SU-DHL-6 (cell line): ENCODE measurements at regions not wholly inside any gene's neighbourhood (a gene's known extent, or its start where the extent isn't known, plus 50 kb on each side); places are given as distances from the start of the nearest gene placed in this dataset.

Experiments
- H2AFZ ChIP-seq: fragments of 200-600 bp; sonication (generic); 2 replicates; pipeline ENCODE4 v1.6.1; 2014; ENCODE audit warnings: low read depth, mild to moderate bottlenecking, moderate library complexity, mixed read lengths, antibody characterized with exemption, low read length; ENCODE audit not compliant: severe bottlenecking
- H3F3A ChIP-seq: fragments of 200-600 bp; shearing (Covaris generic); 2 replicates; pipeline ENCODE4 v1.6.0; 2016; ENCODE audit warnings: antibody characterized with exemption, mild to moderate bottlenecking; ENCODE audit not compliant: insufficient read depth
- H3K27ac ChIP-seq: fragments of 200-600 bp; sonication (generic); 2 replicates; pipeline ENCODE4 v1.5.1; 2016; ENCODE audit warnings: low read depth, mild to moderate bottlenecking, low read length, moderate library complexity, mixed read lengths
- H3K27me3 ChIP-seq: fragments of 200-600 bp; sonication (generic), shearing (Covaris generic); 2 replicates; pipeline ENCODE4 v1.6.0; 2014; ENCODE audit warnings: mild to moderate bottlenecking, low read length
- H3K36me3 ChIP-seq: fragments of 200-600 bp; sonication (generic); 2 replicates; pipeline ENCODE4 v1.6.1; 2014; ENCODE audit warnings: mild to moderate bottlenecking, low read length, mixed read lengths
- H3K4me2 ChIP-seq: fragments of 300-600, 200-600 bp; shearing (Covaris generic), sonication (generic); 2 replicates; pipeline ENCODE4 v1.6.0; 2014; ENCODE audit warnings: low read length, low read depth, mild to moderate bottlenecking; ENCODE audit not compliant: poor library complexity, severe bottlenecking
- H3K4me3 ChIP-seq: fragments of 200-600 bp; sonication (generic); 2 replicates; pipeline ENCODE4 v1.5.1; 2014; ENCODE audit warnings: antibody characterized with exemption, low read length, mild to moderate bottlenecking, mixed read lengths; ENCODE audit not compliant: insufficient read depth, poor library complexity, severe bottlenecking
- H3K79me2 ChIP-seq: fragments of 200-600 bp; sonication (generic); 2 replicates; pipeline ENCODE4 v1.6.1; 2014; ENCODE audit warnings: mild to moderate bottlenecking, low read length, moderate library complexity; ENCODE audit not compliant: insufficient read depth
- H3K9ac ChIP-seq: fragments of 200-600 bp; sonication (generic); 2 replicates; pipeline ENCODE4 v1.7.0; 2014; ENCODE audit warnings: mild to moderate bottlenecking, low read length
- H3K9me2 ChIP-seq: fragments of 200-600 bp; sonication (generic); replicated peaks from 2 replicates; pipeline ENCODE4 v1.6.1; 2014; ENCODE audit warnings: low read length; ENCODE audit not compliant: insufficient read depth
- H3K9me3 ChIP-seq: fragments of 200-600 bp; sonication (generic); 2 replicates; pipeline ENCODE4 v1.6.1; 2014; ENCODE audit warnings: low read length, mixed read lengths; ENCODE audit not compliant: insufficient read depth
- H4K20me1 ChIP-seq: fragments of 200-600 bp; sonication (generic); 2 replicates; pipeline ENCODE4 v1.6.1; 2014; ENCODE audit warnings: low read depth, mild to moderate bottlenecking, antibody characterized with exemption, low read length, moderate library complexity, mixed read lengths
- CTCF ChIP-seq: fragments of 200-600 bp; sonication (generic); IDR thresholded peaks from one replicate; pipeline ENCODE4 v1.5.1; 2017; ENCODE audit warnings: antibody characterized with exemption, mild to moderate bottlenecking, low read length, moderate library complexity; ENCODE audit not compliant: insufficient read depth, poor library complexity, severe bottlenecking
- EZH2phosphoT487 ChIP-seq: fragments of 200-600 bp; sonication (generic), shearing (Covaris generic); conservative IDR thresholded peaks from 2 replicates; pipeline ENCODE4 v1.6.1; 2018; ENCODE audit warnings: mild to moderate bottlenecking, antibody characterized with exemption, low read length, moderate library complexity, mixed read lengths

DNA sequence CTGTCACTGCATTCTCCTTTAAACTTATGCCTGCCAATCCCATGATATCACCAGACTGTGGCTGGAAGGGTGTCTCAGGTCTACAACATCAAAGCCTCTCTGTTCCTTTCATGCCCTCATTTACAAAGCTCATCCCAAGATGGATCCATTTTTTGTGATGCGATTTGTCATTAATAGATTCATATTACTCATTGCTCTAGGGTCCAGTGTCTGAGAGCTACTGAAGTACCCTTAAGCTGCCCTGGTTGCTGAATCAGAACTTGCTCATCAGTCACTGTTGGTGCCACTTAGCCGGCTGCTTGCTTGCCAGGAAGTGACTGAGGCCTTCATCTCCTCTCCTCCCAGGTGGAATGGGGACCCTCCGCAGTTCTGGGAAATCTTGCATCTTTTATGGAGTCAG, 395.5 kb upstream of the BOD1L1 start:
- TF ChIP-seq EZH2phosphoT487 = no peak
- TF ChIP-seq CTCF = no peak
- H3K27ac ChIP-seq = no peak overlapping the region
- no peaks in the 10 kb centered on the region for H3K36me3 ChIP-seq
- H3K9me3 ChIP-seq = no peaks in the 10 kb centered on the region
- H3K4me3 ChIP-seq = no peak overlapping the region
- H3F3A ChIP-seq = no peaks in the 10 kb centered on the region
- H3K9ac ChIP-seq = no peak overlapping the region
- no peak overlapping the region for H2AFZ ChIP-seq
- H4K20me1 ChIP-seq = no peaks in the 10 kb centered on the region
- H3K79me2 ChIP-seq = no peaks in the 10 kb centered on the region
- H3K9me2 ChIP-seq = 0 out of 2 replicates have a peak, but pooled peaks cover 4% of the 10 kb centered on the region
- H3K4me2 ChIP-seq = no peak overlapping the region
- no peaks in the 10 kb centered on the region for H3K27me3 ChIP-seq

DNA sequence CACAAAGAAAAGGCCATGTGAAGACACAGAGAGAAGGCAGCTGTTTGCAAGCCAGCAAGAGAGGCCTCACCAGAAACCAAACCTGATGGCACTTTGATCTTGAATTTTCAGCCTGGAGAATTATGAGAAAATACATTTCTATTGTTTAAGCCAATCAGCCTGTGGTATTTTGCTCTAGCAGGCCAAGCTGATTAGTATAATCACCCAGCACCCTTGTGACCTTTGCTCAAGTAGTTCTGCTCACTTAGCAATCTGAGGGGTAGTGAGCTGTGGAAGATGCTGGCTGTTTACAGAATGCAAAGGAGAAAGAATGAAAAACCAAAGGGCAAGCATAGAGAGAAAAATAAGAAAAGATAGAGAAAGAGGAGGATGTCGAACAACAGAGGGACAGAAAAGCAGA, 396.4 kb upstream of the BOD1L1 start:
- 0 out of 2 replicates have a peak, but pooled peaks cover 3% of the 10 kb centered on the region for H3K9me2 ChIP-seq
- H3K36me3 ChIP-seq = no peaks in the 10 kb centered on the region
- no peaks in the 10 kb centered on the region for H3K79me2 ChIP-seq
- H3K9me3 ChIP-seq = no peaks in the 10 kb centered on the region
- no peak overlapping the region for H2AFZ ChIP-seq
- H4K20me1 ChIP-seq = no peaks in the 10 kb centered on the region
- H3K9ac ChIP-seq = no peak overlapping the region
- H3K27me3 ChIP-seq = no peaks in the 10 kb centered on the region
- H3K4me2 ChIP-seq = no peak overlapping the region
- no peak overlapping the region for H3K4me3 ChIP-seq
- no peak for TF ChIP-seq CTCF
- no peak for TF ChIP-seq EZH2phosphoT487
- H3K27ac ChIP-seq = no peak overlapping the region
- no peaks in the 10 kb centered on the region for H3F3A ChIP-seq

DNA sequence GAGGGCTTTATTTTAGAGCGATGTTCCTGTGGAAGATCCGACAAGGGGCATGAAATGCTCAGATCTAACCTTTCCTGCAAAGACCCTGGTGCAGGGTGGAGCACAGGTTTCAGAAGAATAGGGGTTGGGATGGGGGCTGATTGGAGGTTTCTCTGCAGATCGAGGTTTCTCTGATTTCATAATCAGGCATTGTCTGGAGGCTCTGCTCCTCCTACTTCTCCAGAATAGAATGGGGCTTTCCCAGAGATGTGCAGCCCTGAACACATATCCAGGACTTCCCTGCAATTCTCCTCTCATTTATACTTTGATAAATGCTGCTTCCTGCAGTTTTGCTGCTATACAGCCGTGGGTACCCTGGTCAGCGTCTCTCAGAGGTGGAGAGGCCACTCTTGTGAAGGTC, 397.6 kb upstream of the BOD1L1 start:
- Histone ChIP-seq H2AFZ (no peak overlapping the region), H3K36me3 (no peaks in the 10 kb centered on the region), H3K27me3 (no peaks in the 10 kb centered on the region), H3K4me2 (no peak overlapping the region), H4K20me1 (no peaks in the 10 kb centered on the region), H3K27ac (no peak overlapping the region), H3K79me2 (no peaks in the 10 kb centered on the region), H3F3A (no peaks in the 10 kb centered on the region), H3K9me2 (no peaks in the 10 kb centered on the region), H3K9ac (no peak overlapping the region), H3K9me3 (no peaks in the 10 kb centered on the region), H3K4me3 (no peak overlapping the region)
- no peak for TF ChIP-seq EZH2phosphoT487
- no peak for TF ChIP-seq CTCF

DNA sequence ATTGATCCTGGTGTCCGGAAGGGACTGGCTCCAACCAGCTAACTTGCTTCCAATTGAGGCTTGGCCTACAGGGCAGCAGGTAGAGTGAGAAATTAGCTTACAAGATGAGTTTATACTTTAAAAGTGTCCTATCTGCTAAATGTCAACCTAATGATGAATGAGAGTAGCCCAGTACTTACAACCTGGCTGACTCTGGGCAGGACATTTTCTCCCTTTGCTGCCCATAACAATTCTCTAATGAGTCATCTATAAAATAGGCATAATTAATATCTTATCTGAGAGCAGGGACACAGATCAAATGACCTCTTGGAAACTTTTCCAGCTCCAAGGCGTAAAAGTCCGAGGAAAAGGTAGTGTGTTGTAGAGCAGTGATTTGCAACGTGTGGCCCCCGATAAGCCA, 398.4 kb upstream of the BOD1L1 start:
- H3K9me2 ChIP-seq = no peaks in the 10 kb centered on the region
- no peaks in the 10 kb centered on the region for H3K9me3 ChIP-seq
- no peak for TF ChIP-seq CTCF
- no peak for TF ChIP-seq EZH2phosphoT487
- no peak overlapping the region for H3K9ac ChIP-seq
- no peak overlapping the region for H3K4me2 ChIP-seq
- no peaks in the 10 kb centered on the region for H4K20me1 ChIP-seq
- no peaks in the 10 kb centered on the region for H3K79me2 ChIP-seq
- no peaks in the 10 kb centered on the region for H3K27me3 ChIP-seq
- H3F3A ChIP-seq = no peaks in the 10 kb centered on the region
- H3K36me3 ChIP-seq = no peaks in the 10 kb centered on the region
- no peak overlapping the region for H2AFZ ChIP-seq
- H3K27ac ChIP-seq = no peak overlapping the region
- H3K4me3 ChIP-seq = no peak overlapping the region
